Suprapubic skin (tissue), 3 donors: ENCODE measurements at regions not wholly inside any gene's neighbourhood (a gene's known extent, or its start where the extent isn't known, plus 50 kb on each side); places are given as distances from the start of the nearest gene placed in this dataset.

ENCODE experiments used
- CTCF ChIP-seq, 2 donors: fragments of 200-600 bp in 1 of 2; fragments of 450-650 bp in 1 of 2; sonication (generic) in 1 of 2; IDR thresholded peaks; one replicate each; pipeline ENCODE4 v1.5.1; 2016 to 2019; ENCODE audit warnings: antibody characterized with exemption in 2 of 2, mild to moderate bottlenecking in 1 of 2, moderate library complexity in 1 of 2
- EP300 ChIP-seq: sonication (generic); formaldehyde crosslinking; IDR thresholded peaks from one replicate; pipeline ENCODE4 v1.6.1; 2017; ENCODE audit warnings: antibody characterized with exemption
- POLR2A ChIP-seq, 2 donors: fragments of 450-650 bp; IDR thresholded peaks; one replicate each; pipeline ENCODE4 v1.6.1; 2017; ENCODE audit warnings: antibody characterized with exemption in 2 of 2, mild to moderate bottlenecking in 2 of 2, moderate library complexity in 2 of 2

GRCh38 chr10:123491364-123491763 is 174.8 kb upstream of the GPR26 start:
- TF ChIP-seq EP300 = no peak
- no peak for TF ChIP-seq CTCF (IDR thresholded peaks at IDR 0.05)
- TF ChIP-seq POLR2A (IDR thresholded peaks at IDR 0.05) = no peak
